Activated CD8-positive, alpha-beta memory T cell treated with anti-CD3 and anti-CD28 coated beads for 36 hours (primary cell): ENCODE measurements at regions not wholly inside any gene's neighbourhood (a gene's known extent, or its start where the extent isn't known, plus 50 kb on each side); places are given as distances from the start of the nearest gene placed in this dataset.
"Not testable (repeated sequence)": the region's sequence is repeated elsewhere in the genome, so short reads cannot be mapped to it uniquely, and the experiment has no call there.

Experiments used
- CTCF ChIA-PET: fragments of 350-600 bp; sonication (Branson Sonifier 250); formaldehyde crosslinking; loops from one replicate; lab custom pipeline; 2021; ENCODE audit warnings: antibody characterized with exemption; lab: Charles Lee
- POLR2A ChIA-PET: fragments of 350-600 bp; sonication (Branson Sonifier 250); formaldehyde crosslinking; loops from one replicate; lab custom pipeline; 2021; ENCODE audit warnings: antibody characterized with exemption; lab: Charles Lee

GRCh38 chr5:42061121-42061520 lies 136.0 kb downstream of the FBXO4 start:
- ChIA-PET POLR2A (no interaction called here), CTCF (no interaction called here)

DNA sequence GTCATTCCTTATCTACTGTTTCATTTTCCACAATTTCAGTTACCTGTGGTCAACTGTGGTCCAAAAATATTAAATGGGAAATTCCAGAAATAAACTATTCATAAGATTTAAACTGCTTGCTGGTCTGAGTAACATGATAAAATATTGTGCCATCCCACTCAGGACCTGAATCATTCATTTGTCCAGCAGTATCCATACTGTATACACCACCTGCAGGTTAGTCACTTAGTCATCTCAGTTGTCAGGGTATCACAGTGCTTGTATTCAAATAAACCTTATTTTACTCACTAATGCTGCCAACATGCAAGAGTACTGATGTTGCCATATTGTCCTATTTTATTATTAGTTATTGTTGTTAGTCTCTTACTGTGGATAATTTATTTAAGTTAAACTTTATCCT lies 139.7 kb downstream of the FBXO4 start:
- ChIA-PET POLR2A (no interaction called here), CTCF (no interaction called here)

DNA sequence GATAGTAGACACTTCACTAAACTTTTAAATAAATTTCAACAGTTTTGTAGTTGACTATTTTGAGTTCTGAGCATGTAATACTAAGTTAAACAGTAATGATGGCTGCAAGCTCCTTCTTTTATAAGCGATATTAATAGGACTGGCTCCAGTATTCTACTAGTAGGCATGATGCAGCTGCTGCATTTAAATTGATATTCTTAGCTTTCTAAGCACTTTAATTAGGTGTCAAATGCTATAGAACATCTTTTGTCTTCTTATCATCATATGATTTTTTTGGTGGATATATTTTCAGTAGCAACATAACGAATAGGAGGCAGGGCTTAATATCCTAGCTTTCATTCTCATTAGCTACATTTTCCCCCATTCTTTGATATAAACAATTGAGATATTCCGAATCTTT lies 141.1 kb downstream of the FBXO4 start:
- POLR2A ChIA-PET = no interaction called here
- CTCF ChIA-PET = interaction anchor here (0.6 to 1.7 kb wide), 3 partner anchors 9 to 232 kb away, joined by 3 to 6 read pairs (median 4); no protein-coding TSS in a partner anchor

DNA sequence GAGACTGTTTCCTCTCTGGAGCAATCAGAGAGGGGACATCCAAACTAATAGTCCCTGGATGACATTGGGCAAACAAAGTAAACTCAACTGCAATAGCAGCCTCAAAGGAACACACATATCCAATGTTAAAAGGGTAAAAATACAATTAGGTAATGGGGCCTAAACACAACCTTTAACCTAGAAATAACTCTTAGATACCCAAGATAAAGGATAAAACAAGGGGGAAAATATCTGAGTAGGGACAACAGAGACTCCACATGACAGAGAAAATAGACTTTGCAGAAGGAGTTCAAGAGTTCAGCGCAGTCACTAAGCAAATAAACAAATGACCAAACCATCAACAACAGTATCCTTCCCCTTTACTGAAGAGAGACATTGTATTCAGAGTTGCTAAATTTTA lies 149.3 kb downstream of the FBXO4 start:
- POLR2A ChIA-PET = no interaction called here
- CTCF ChIA-PET = no interaction called here

DNA sequence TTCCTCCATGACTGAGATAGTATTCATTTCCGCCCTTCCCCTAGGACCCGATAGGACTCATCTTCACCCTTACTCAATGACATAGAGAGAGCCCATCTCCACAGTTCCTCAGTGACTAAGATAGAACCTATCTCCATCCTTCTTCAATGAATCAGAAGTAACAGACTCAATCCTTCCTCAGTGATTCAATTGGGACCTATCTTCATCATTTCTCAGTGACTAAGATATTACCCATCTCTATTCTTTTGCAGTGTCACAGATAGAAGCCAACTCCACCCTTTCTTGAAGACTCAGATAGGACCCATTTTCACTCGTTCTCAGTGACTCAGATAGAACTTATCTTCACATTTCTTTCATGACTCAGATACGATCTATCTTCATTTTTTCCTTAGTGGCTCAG lies 164.6 kb downstream of the FBXO4 start:
- POLR2A ChIA-PET = no interaction called here
- CTCF ChIA-PET = no interaction called here

DNA sequence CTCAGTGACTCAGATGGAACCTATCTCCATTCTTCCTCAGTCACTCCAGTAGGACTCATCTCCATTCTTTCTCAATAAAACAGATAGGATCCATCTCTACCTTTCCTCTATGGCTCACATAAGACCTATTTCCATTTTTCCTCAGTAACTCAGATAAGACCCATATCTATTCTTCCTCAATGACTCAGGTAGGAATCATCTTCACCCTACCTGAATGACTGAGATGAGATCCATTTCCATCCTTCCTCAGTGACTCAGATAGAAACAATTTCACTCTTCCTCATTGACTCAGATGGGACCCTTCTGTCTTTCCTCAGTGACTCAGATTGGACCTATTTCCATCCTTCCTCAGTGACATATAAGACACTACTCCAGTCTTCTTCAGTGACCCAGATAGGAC lies 165.1 kb downstream of the FBXO4 start:
- ChIA-PET POLR2A (no interaction called here), CTCF (no interaction called here)

DNA sequence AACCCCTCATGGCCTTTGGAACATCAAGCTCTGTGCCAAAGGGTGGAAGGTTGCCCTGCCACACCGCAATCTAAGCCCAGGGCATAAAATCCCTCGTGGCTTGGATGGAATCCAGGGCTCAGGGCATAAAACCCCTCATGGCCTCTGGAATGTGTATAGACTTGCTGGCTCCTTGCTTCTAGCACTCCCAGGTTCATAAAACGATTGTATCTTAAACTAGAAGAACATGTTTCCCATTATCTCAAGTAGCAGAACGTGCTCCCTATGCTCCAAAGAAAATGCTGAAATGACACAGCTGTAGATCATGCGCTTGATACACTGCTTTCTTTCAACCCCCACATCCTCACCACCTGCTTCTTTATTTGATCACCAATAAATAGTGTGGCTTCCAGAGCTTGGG lies 174.8 kb downstream of the FBXO4 start:
- POLR2A ChIA-PET, CTCF ChIA-PET: not testable (repeated sequence)

- CTCF ChIA-PET = no interaction called here
- POLR2A ChIA-PET = no interaction called here
Measured at GRCh38 chr5:42108468-42108867, 183.4 kb downstream of the FBXO4 start.

DNA sequence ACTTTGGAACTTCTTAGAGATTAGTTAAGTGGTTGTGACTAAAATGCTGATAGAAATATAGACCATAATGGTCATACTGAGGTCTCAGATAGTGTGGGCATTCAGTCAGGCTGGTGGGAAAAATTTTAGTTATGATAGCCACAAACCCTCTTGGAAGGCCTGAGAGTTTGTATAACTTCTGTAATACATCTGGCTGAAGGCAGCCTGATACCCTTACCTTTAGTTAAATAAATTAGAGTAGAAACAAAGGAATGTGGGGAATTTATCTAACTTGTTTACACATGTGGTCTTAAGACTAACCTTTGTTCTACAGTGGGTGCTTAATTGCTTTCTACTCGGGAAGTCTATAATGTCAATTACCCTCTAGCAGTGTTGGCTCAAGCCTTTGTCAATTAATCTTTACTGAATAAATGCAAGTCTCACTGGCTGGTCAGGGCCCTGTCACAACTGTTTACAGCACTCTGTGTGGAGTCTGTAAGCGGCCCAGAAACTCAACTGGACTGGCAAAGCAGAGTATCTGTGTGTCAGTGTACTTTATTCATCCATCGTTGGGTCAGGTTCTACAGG lies 184.0 kb downstream of the FBXO4 start:
- ChIA-PET CTCF (interaction anchor here (0.7 kb wide), 1 partner anchor 38 kb away, joined by 5 read pairs; no protein-coding TSS in a partner anchor), POLR2A (no interaction called here)

DNA sequence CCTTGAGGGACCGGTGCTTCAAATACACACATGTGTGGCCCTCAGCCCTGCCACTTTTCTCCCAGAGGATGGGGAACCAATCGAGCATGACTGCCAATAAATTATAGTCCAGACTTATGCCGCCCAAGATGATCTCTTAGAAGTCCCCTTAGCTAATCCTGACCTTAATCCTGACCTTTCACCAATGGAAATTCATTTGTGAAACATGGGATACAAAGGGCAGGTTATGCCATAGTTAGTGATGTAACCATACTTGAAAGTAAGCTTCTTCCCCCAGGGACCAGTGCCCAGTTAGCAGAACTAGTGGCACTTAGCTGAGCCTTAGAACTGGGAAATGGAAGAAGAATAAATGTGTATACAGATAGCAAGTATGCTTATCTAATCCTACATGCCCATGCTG lies 190.6 kb downstream of the FBXO4 start:
- CTCF ChIA-PET, POLR2A ChIA-PET: not testable (repeated sequence)

GRCh38 chr5:42120070-42120469 lies 195.0 kb downstream of the FBXO4 start:
- CTCF ChIA-PET = no interaction called here
- POLR2A ChIA-PET = no interaction called here

- CTCF ChIA-PET = no interaction called here
- POLR2A ChIA-PET = no interaction called here
Measured at GRCh38 chr5:42121401-42121800, 196.3 kb downstream of the FBXO4 start.

GRCh38 chr5:42131081-42131480 lies 206.0 kb downstream of the FBXO4 start:
- POLR2A ChIA-PET = no interaction called here
- CTCF ChIA-PET = no interaction called here

DNA sequence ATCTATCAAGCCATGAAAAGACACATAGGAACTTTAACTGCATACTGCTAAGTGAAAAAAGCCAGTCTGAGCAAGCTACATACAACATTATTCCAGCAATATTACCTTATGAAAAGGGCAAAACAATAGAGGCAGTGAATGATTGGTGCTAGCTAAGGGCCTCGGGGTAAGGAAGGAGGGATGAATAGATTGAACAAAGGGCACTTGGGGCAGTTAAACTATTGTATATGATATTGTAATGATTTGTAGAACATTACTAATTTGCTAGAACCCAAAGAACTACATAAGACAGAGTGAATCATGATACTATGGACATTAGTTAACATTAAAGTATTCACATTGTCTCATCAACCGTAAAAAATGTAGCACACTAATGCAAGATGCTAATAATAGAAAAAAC lies 218.3 kb downstream of the FBXO4 start:
- ChIA-PET CTCF (no interaction called here), POLR2A (no interaction called here)

- ChIA-PET POLR2A (no interaction called here), CTCF (no interaction called here)
Measured at GRCh38 chr5:42148813-42149212, 223.7 kb downstream of the FBXO4 start.

DNA sequence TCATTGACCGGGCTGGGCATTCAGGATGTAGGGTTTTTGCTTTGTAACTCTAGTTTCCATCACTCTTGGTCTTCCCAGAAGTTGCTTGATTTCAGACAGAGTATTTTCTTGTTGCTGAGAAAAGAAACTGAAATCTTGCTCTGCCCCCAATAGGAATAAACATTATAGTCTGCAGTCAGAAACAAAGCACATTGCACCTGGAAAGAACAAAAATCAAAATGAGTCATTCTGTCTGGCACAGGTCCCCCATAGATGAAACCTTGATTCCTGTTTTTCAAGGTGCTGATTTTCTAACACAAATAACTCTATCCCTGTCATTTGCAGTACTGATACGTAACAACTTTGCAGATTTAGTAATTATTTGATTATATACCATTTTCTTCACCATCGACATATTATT lies 232.1 kb downstream of the FBXO4 start:
- CTCF ChIA-PET = no interaction called here
- POLR2A ChIA-PET = no interaction called here

GRCh38 chr5:42163083-42163482 lies 238.0 kb downstream of the FBXO4 start:
- CTCF ChIA-PET = no interaction called here
- POLR2A ChIA-PET = no interaction called here

DNA sequence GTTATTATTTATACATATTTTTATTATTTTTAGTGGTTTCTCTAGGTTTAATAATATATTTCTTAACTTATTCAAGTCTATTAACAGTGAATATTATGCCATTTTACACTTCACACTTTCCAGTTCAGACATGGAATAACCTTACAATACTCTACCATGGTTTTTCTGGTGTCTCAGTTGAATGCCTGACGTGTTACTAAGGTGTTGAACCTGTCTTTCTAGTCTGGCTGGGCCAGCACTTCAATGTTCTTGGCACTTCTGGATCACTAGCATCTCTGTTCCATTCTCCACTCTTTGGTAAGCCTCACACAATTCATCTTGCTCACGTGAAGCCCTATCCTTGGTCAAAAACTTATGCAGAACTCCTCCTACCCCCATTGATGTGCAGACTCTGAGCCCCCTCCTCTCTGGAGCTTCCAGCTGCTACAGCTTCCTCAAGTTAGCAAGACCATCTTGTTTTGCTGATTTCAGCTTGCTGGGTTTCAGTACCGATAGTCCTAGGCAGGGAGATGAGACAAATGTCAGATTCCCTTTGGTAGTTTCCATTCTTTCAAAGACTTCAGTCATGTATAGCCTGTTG lies 243.1 kb downstream of the FBXO4 start:
- CTCF ChIA-PET = no interaction called here
- POLR2A ChIA-PET = no interaction called here

DNA sequence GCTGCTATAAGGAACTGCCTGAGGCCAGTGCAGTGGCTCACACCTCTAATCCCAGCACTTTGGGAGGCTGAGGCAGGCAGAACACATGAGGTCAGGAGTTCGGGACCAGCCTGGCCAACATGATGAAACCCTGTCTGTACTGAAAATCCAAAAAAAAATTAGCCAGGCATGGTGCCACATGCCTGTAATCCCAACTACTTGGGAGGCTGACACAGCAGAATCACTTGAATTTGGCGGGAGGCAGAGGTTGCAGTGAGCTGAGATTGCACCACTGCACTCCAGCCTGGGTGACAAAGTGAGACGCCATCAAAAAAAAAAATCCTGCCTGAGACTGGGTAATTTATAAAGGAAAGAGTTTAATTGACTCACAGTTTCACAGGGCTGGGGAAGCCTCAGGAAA lies 247.1 kb upstream of the GHR start:
- POLR2A ChIA-PET, CTCF ChIA-PET: not testable (repeated sequence)

- CTCF ChIA-PET, POLR2A ChIA-PET: not testable (repeated sequence)
Measured at GRCh38 chr5:42179843-42180242, 243.4 kb upstream of the GHR start.

DNA sequence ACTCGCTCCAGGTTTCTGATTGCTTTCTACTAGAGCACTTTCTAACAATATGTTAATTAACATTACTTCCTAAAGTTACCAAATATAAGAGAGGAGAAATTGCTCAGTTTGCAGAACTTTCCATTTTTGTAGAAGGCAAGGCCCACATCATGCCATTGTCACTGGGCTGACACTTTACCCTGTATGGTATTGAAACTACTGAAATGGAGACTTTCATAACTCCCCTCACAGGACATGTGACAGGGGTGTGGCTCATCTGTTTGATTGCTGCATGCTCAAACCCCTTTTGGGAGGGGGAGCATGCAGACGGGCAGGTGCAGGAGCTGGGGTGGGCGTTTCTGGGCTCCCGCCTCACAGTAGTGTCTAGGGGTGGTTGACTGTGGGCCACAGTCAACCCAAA lies 206.3 kb upstream of the GHR start:
- POLR2A ChIA-PET = no interaction called here
- CTCF ChIA-PET = no interaction called here

DNA sequence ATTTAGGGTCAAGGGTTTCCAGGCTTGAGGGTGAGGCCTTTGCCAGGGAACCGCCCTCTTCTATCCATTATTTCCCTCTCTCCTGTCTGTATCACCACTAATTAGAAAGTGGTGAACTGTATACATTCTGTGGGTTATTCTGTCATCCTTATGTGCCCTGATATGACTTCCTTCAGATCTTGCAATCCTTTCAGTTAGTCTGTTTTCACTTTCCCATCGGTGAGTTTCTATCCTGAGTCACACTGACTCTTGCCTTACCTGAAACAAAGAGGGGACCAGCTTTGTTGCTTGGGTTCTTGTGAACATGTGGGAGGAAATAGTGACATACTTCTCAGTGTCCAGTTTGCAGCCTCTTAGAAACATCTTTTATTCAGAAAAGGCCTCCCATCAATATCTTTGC lies 205.4 kb upstream of the GHR start:
- POLR2A ChIA-PET = no interaction called here

More for the DNA sequence above, 205.4 kb upstream of the GHR start:
- CTCF ChIA-PET = no interaction called here
